Esophagus (tissue), 2 donors: ENCODE measurements at regions not wholly inside any gene's neighbourhood (a gene's known extent, or its start where the extent isn't known, plus 50 kb on each side); places are given as distances from the start of the nearest gene placed in this dataset.
"Not testable (repeated sequence)": the region's sequence is repeated elsewhere in the genome, so short reads cannot be mapped to it uniquely, and the experiment has no call there.

Experiments
- H3K27ac ChIP-seq, 2 donors: one replicate each; pipeline ENCODE4 v1.5.1; 2013; ENCODE audit warnings: low read depth in 2 of 2, mild to moderate bottlenecking in 2 of 2, inconsistent platforms in 1 of 2, low read length in 1 of 2, moderate library complexity in 1 of 2
- H3K27me3 ChIP-seq, 2 donors: one replicate each; pipeline ENCODE4 v1.6.1; 2013; ENCODE audit warnings: low read length in 2 of 2, control low read depth in 1 of 2, mild to moderate bottlenecking in 1 of 2; ENCODE audit not compliant: insufficient read depth in 2 of 2, control insufficient read depth in 1 of 2
- H3K36me3 ChIP-seq, 2 donors: one replicate each; pipeline ENCODE4 v1.6.1; 2013; ENCODE audit warnings: low read length in 1 of 2; ENCODE audit not compliant: control insufficient read depth in 2 of 2, insufficient read depth in 2 of 2
- H3K4me1 ChIP-seq, 2 donors: one replicate each; pipeline ENCODE4 v1.6.1; 2013; ENCODE audit warnings: low read length in 1 of 2; ENCODE audit not compliant: control insufficient read depth in 2 of 2, insufficient read depth in 2 of 2
- H3K4me3 ChIP-seq, 2 donors: one replicate each; pipeline ENCODE4 v1.5.1; 2013; ENCODE audit warnings: low read length in 2 of 2, mild to moderate bottlenecking in 2 of 2, low read depth in 1 of 2, moderate library complexity in 1 of 2
- H3K9me3 ChIP-seq, 2 donors: one replicate each; pipeline ENCODE4 v1.6.1; 2013; ENCODE audit warnings: mild to moderate bottlenecking in 2 of 2, low read depth in 1 of 2, low read length in 1 of 2, moderate library complexity in 1 of 2; ENCODE audit not compliant: control insufficient read depth in 2 of 2, insufficient read depth in 1 of 2
- WGBS, 2 donors: extraction: QIAGEN DNeasy Blood & Tissue Kit; methylation state at CpG; one replicate each; pipeline ENCODE4 v1.1.7; 2013; 5-methylcytosine and 5-hydroxymethylcytosine counted together
- donor health status: healthy with polysubstance abuse.
- donor health status: Bipolar disorder and iron deficiency.

DNA sequence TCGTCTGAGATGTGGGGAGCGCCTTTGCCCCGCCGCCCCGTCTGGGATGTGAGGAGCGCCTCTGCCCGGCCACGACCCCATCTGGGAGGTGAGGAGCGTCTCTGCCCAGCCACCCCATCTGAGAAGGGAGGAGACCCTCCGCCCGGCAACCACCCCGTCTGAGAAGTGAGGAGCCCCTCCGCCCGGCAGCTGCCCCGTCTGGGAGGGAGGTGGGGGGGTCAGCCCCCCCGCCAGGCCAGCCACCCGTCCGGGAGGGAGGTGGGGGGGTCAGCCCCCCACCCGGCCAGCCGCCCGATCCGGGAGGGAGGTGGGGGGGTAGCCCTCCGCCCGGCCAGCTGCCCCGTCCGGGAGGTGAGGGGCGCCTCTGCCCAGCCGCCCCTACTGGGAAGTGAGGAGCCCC, 174.8 kb upstream of the CSNK1A1L start:
- not testable (repeated sequence) for H3K27me3 ChIP-seq, H3K27ac ChIP-seq, H3K4me1 ChIP-seq, H3K4me3 ChIP-seq, H3K9me3 ChIP-seq, H3K36me3 ChIP-seq
- 91 to 95% methylated on average over 11 to 28 of the region's 28 CpGs for WGBS, 2 donors

DNA sequence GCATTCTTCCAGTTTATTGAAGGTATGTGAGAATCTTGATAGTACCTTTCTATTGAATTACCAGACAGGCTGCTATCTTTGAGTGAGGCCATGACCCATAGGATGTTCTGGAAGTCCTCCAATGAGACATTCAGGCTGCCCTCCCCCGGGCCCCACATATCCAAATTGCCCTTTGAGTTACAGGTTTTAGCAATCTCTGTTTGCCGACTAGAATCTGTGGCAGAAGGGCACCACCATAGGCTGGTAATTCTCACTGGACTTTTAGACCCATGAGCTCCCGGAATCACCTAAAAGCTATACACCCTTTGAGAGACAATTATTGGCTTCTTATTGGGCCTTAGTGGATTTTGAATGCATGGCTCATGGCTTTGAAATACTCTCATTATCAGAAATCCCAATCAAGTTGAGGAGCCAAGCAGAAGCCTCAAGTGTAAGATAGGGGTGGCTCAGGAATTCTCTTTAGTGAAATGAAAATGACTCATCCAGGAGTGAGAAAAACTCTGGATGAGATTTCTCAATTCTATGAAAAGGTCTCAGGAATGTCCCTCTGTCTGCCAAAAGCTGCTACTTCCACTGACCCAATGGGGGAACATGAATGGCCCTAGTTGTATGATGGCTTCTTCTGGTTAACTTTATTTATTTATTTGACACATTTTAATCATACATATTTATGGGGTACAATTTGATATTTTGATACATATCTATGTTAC, 172.1 kb upstream of the CSNK1A1L start:
- H3K9me3 ChIP-seq, result no peaks in the 10 kb centered on the region
- H3K4me1 ChIP-seq, result no peaks in the 10 kb centered on the region
- 63% methylated on average over 3 of the region's 3 CpGs for WGBS, 2 donors

DNA sequence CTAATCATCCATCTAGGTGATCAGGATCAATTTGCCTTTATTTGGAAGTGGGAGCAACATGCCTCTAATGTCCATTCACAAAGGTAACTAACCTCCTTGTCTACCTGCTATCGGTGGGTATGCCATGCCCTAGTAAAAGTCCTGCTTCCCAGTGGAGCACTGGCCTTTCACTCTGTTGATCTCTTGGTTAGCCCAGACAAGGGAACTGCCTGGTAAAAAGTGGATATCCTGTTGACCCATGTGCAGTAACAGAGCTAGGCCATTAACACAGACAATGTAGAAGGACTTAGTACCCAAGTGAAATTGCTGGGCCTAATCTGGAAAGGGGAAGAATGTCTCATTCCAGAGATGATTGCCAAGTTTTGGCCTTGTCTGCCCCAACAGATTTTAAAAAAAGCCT, 171.5 kb upstream of the CSNK1A1L start:
- Histone ChIP-seq H3K36me3 (no peaks in the 10 kb centered on the region), H3K27ac (no peak overlapping the region), H3K4me1 (no peaks in the 10 kb centered on the region), H3K9me3 (peaks cover 0 to 3% of the 10 kb centered on the region in 2 donors), H3K4me3 (no peak overlapping the region), H3K27me3 (no peaks in the 10 kb centered on the region)
- 98 to 100% methylated on average over 1 of the region's 1 CpG for WGBS, 2 donors

More for the DNA sequence above, 172.1 kb upstream of the CSNK1A1L start:
- Histone ChIP-seq H3K36me3 (no peaks in the 10 kb centered on the region), H3K27me3 (no peaks in the 10 kb centered on the region), H3K27ac (no peak overlapping the region), H3K4me3 (no peak overlapping the region)

- H3K9me3 ChIP-seq, result peaks cover 0 to 3% of the 10 kb centered on the region in 2 donors
- 79 to 81% methylated on average over 6 of the region's 6 CpGs for WGBS, 2 donors
- H3K27me3 ChIP-seq, result no peaks in the 10 kb centered on the region
- H3K4me3 ChIP-seq, result no peak overlapping the region
- H3K36me3 ChIP-seq, result no peaks in the 10 kb centered on the region
- no peaks in the 10 kb centered on the region for H3K4me1 ChIP-seq
- no peak overlapping the region for H3K27ac ChIP-seq
Observed at GRCh38 chr13:37274569-37275497, 169.4 kb upstream of the CSNK1A1L start.

GRCh38 chr13:37273836-37274235, 168.4 kb upstream of the CSNK1A1L start:
- H3K36me3 ChIP-seq, result no peaks in the 10 kb centered on the region
- no peaks in the 10 kb centered on the region for H3K27me3 ChIP-seq
- no peak overlapping the region for H3K4me3 ChIP-seq
- no peak overlapping the region for H3K27ac ChIP-seq
- WGBS, 2 donors, result 40 to 72% methylated on average over 1 of the region's 1 CpG
- H3K9me3 ChIP-seq, result peaks cover 0 to 5% of the 10 kb centered on the region in 2 donors
- no peaks in the 10 kb centered on the region for H3K4me1 ChIP-seq

GRCh38 chr13:37270226-37271001, 164.9 kb upstream of the CSNK1A1L start:
- no peaks in the 10 kb centered on the region for H3K27me3 ChIP-seq
- WGBS, 2 donors, result 78 to 87% methylated on average over 5 of the region's 5 CpGs
- no peaks in the 10 kb centered on the region for H3K4me1 ChIP-seq
- H3K4me3 ChIP-seq, result no peak overlapping the region
- H3K36me3 ChIP-seq, result no peaks in the 10 kb centered on the region
- no peak overlapping the region for H3K27ac ChIP-seq
- H3K9me3 ChIP-seq, result peaks cover 0 to 5% of the 10 kb centered on the region in 2 donors

DNA sequence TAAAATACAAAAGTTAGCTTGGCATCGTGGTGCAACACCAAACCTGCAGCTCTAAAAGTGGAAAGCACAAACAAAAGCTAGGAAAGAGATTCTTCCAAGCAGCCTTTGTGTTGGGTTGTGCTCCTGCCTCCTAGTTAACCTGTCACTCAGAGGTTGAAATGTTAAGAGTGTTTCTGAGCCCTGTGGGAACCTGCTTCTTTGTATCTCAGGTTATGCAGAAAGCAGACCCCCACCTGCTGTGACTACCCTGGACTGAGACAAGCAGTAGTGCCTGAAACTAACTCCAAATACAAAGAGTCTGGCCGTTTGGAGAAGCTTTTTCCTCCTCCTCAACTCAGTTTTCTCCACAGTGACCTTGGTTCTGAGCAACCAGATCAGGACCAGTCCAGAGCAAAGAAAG, 158.4 kb upstream of the CSNK1A1L start:
- H3K9me3 ChIP-seq, result peaks cover 0 to 6% of the 10 kb centered on the region in 2 donors
- no peak overlapping the region for H3K27ac ChIP-seq
- H3K27me3 ChIP-seq, result no peaks in the 10 kb centered on the region
- H3K36me3 ChIP-seq, result no peaks in the 10 kb centered on the region
- no peak overlapping the region for H3K4me3 ChIP-seq
- 38 to 39% methylated on average over 2 of the region's 2 CpGs for WGBS, 2 donors
- no peaks in the 10 kb centered on the region for H3K4me1 ChIP-seq

GRCh38 chr13:37257706-37258105, 152.2 kb upstream of the CSNK1A1L start:
- Histone ChIP-seq H3K27me3 (no peaks in the 10 kb centered on the region), H3K27ac (no peak overlapping the region), H3K4me1 (no peaks in the 10 kb centered on the region), H3K36me3 (no peaks in the 10 kb centered on the region), H3K4me3 (no peak overlapping the region), H3K9me3 (peaks cover 0 to 3% of the 10 kb centered on the region in 2 donors)
- 48 to 60% methylated on average over 2 of the region's 2 CpGs for WGBS, 2 donors

- Histone ChIP-seq H3K36me3 (no peaks in the 10 kb centered on the region), H3K4me1 (no peaks in the 10 kb centered on the region), H3K9me3 (no peaks in the 10 kb centered on the region), H3K27me3 (no peaks in the 10 kb centered on the region), H3K27ac (no peak overlapping the region), H3K4me3 (no peak overlapping the region)
- WGBS, 2 donors, result 92 to 94% methylated on average over 1 of the region's 1 CpG
Observed at GRCh38 chr13:37257051-37257450, 151.6 kb upstream of the CSNK1A1L start.
